ENCODE measurements at regions not wholly inside any gene's neighbourhood (a gene's known extent, or its start where the extent isn't known, plus 50 kb on each side); places are given as distances from the start of the nearest gene placed in this dataset.

DNA sequence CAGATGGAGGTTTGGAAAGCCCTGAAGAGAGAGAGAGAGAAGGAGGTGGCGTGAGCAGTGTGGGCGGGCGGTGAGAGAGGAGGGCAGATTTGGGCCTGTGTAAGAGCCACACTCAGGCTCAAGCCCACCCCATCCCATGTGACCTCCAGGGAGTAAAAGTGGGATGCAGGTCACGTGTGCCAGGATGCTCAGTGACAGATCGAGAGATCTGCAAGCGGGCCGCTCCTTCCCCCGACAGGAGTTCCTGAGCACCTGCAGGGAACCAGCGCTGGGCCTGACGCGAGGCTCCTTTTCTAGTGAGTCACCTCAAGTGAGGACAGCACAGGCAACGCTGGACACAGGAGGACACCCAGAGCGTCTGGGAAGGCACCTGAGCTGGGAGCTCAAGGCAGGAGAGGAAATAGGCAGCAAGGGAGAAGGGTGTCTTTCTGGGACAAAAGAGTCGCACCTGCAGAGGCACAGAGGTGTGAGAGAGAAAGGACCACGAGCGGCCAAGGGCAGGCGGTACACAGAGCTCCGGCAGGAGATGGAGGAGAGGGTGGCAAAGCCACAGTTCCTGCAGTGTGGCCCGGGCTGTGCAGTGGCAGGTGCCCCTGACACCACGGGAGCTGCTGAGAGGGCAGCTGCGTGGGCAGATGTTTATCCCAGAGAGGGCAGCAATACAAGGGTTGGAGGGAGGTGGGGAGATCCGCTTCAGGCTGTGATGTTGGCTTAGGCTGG, 1294.8 kb downstream of the TBC1D22A start:
- TF ChIP-seq, protein P1, sequence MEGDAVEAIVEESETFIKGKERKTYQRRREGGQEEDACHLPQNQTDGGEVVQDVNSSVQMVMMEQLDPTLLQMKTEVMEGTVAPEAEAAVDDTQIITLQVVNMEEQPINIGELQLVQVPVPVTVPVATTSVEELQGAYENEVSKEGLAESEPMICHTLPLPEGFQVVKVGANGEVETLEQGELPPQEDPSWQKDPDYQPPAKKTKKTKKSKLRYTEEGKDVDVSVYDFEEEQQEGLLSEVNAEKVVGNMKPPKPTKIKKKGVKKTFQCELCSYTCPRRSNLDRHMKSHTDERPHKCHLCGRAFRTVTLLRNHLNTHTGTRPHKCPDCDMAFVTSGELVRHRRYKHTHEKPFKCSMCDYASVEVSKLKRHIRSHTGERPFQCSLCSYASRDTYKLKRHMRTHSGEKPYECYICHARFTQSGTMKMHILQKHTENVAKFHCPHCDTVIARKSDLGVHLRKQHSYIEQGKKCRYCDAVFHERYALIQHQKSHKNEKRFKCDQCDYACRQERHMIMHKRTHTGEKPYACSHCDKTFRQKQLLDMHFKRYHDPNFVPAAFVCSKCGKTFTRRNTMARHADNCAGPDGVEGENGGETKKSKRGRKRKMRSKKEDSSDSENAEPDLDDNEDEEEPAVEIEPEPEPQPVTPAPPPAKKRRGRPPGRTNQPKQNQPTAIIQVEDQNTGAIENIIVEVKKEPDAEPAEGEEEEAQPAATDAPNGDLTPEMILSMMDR (tag by site-specific recombination; IDR thresholded peaks at IDR 0.05), result no peak
- no peak for TF ChIP-seq ZNF214 (tag by site-specific recombination; IDR thresholded peaks at IDR 0.05; ENCODE audit: borderline replicate concordance)
- TF ChIP-seq ZBTB8A (tag by site-specific recombination; IDR thresholded peaks at IDR 0.05), result no peak
